ENCODE measurements at regions not wholly inside any gene's neighbourhood (a gene's known extent, or its start where the extent isn't known, plus 50 kb on each side); places are given as distances from the start of the nearest gene placed in this dataset.

DNA sequence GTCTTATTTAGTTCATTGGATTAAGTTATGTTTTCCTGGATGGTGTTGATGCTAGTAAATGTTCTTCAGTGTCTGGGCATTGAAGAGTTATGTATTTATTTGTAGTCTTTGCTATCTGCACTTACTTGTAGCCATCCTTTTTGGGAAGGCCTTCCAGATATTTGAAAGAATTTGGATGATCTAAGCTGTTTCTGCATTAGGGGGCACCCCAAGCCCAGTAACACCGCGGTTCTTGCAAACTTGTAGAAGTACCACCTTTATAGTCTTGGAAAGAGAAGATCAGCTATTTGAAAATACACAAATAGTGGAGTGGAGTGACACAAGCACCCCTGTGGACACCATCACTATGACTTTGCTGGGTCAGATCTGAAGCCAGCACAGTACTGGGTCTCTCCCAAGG lies 175.9 kb upstream of the KIF2B start:
- no peak overlapping the region for H3K9ac ChIP-seq
- TF ChIP-seq Cebpa-rat (IDR thresholded peaks at IDR 0.05), result no peak
- no peaks in the 10 kb centered on the region for H3K9me3 ChIP-seq
- H4K20me1 ChIP-seq, result no peaks in the 10 kb centered on the region
- H3K27me3 ChIP-seq, result no peaks in the 10 kb centered on the region
- no peaks in the 10 kb centered on the region for H3K4me1 ChIP-seq
- H3K27ac ChIP-seq, result no peak overlapping the region
- H3K4me3 ChIP-seq, result no peak overlapping the region
- no peaks in the 10 kb centered on the region for H3K36me3 ChIP-seq
- no peak overlapping the region for H3K4me2 ChIP-seq

- Histone ChIP-seq H3K27ac (no peak overlapping the region), H3K9me3 (no peaks in the 10 kb centered on the region), H4K20me1 (no peaks in the 10 kb centered on the region), H3K4me3 (no peak overlapping the region), H3K4me1 (no peaks in the 10 kb centered on the region), H3K9ac (no peak overlapping the region), H3K4me2 (no peak overlapping the region), H3K36me3 (no peaks in the 10 kb centered on the region), H3K27me3 (no peaks in the 10 kb centered on the region)
- no peak for TF ChIP-seq Cebpa-rat (IDR thresholded peaks at IDR 0.05)
Measured at GRCh38 chr17:53640808-53641207, 181.9 kb upstream of the KIF2B start.

DNA sequence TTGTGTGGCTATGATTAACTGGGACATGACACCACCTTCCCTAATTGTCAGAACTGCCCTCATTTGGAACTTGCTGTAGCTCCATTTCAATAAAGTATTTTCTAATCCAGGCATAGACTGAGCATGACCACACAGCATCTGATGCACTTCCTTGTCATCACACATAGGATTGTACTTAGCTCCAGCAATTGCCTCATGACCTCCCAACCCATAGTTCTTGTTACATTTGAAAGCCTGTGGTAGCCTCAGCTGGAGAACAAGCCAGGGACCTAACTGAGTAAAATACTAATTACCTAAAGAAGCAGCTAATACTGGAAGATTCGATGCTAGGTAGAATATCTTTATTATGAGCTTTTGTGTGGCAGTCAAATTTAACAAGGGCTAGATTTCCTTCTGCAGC lies 187.3 kb upstream of the KIF2B start:
- no peak for TF ChIP-seq Cebpa-rat (IDR thresholded peaks at IDR 0.05)

DNA sequence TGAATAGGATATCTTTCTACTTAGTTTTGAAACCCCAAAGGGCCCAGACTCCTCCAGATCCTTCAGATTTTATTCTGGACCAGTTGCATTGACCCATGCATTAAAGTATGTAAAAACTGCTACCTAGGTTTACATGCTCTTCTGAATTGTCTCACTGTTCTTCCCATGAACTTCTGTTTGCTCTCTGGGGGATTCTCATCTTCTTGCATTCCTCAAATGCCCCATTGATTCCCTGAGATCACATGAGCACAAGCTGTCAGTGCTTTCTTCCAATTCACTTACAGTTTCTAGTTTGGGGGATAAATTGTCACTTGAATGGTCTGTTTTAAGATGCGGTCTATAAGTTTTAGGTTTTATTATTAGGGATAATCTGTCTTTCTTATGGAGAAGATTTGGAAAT lies 188.9 kb upstream of the KIF2B start:
- Histone ChIP-seq H3K9ac (no peak overlapping the region), H3K4me2 (no peak overlapping the region), H3K9me3 (no peaks in the 10 kb centered on the region), H3K36me3 (no peaks in the 10 kb centered on the region), H3K27ac (no peak overlapping the region), H3K4me1 (no peaks in the 10 kb centered on the region), H3K27me3 (no peaks in the 10 kb centered on the region), H3K4me3 (no peak overlapping the region), H4K20me1 (no peaks in the 10 kb centered on the region)
- no peak for TF ChIP-seq Cebpa-rat (IDR thresholded peaks at IDR 0.05)

More for the DNA sequence above, 187.3 kb upstream of the KIF2B start:
- no peaks in the 10 kb centered on the region for H4K20me1 ChIP-seq
- no peak overlapping the region for H3K27ac ChIP-seq
- no peak overlapping the region for H3K4me2 ChIP-seq
- no peaks in the 10 kb centered on the region for H3K9me3 ChIP-seq
- no peaks in the 10 kb centered on the region for H3K4me1 ChIP-seq
- H3K36me3 ChIP-seq, result no peaks in the 10 kb centered on the region
- no peak overlapping the region for H3K9ac ChIP-seq
- no peaks in the 10 kb centered on the region for H3K27me3 ChIP-seq
- no peak overlapping the region for H3K4me3 ChIP-seq

GRCh38 chr17:53631486-53631885 lies 191.2 kb upstream of the KIF2B start:
- no peak overlapping the region for H3K27ac ChIP-seq
- no peaks in the 10 kb centered on the region for H3K27me3 ChIP-seq

GRCh38 chr17:53630638-53631037 lies 192.1 kb upstream of the KIF2B start:
- H3K4me3 ChIP-seq, result no peak overlapping the region
- no peaks in the 10 kb centered on the region for H4K20me1 ChIP-seq
- H3K27ac ChIP-seq, result no peak overlapping the region
- H3K4me1 ChIP-seq, result no peaks in the 10 kb centered on the region
- no peak overlapping the region for H3K4me2 ChIP-seq
- H3K27me3 ChIP-seq, result no peaks in the 10 kb centered on the region
- no peaks in the 10 kb centered on the region for H3K9me3 ChIP-seq
- TF ChIP-seq Cebpa-rat (IDR thresholded peaks at IDR 0.05), result no peak
- no peak overlapping the region for H3K9ac ChIP-seq
- H3K36me3 ChIP-seq, result no peaks in the 10 kb centered on the region

More at GRCh38 chr17:53631486-53631885, 191.2 kb upstream of the KIF2B start:
- Histone ChIP-seq H3K36me3 (no peaks in the 10 kb centered on the region), H3K4me1 (no peaks in the 10 kb centered on the region), H4K20me1 (no peaks in the 10 kb centered on the region), H3K4me3 (no peak overlapping the region), H3K4me2 (no peak overlapping the region), H3K9me3 (no peaks in the 10 kb centered on the region), H3K9ac (no peak overlapping the region)
- TF ChIP-seq Cebpa-rat (IDR thresholded peaks at IDR 0.05), result no peak

DNA sequence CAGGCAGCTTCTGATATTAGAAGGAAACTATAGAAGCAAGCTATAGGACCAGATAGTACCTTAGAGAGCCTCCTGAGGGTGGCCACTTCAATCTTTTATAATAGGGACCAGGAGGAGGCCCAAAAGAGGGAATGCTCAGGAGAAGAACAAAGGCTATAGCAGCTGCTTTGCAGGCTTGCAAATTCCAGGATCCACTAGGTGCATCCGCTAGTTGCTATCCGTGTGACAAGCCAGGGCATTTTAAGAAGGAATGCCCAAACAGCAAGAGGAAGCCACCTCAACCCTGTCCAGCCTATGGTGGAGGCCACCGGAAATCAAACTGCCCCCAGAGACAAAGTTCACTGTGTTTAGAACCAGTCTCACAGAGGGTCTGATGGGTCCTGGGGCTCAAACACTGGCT lies 192.6 kb upstream of the KIF2B start:
- H3K4me3 ChIP-seq, result no peak overlapping the region
- no peaks in the 10 kb centered on the region for H3K9me3 ChIP-seq
- no peak overlapping the region for H3K27ac ChIP-seq
- H4K20me1 ChIP-seq, result no peaks in the 10 kb centered on the region
- no peak for TF ChIP-seq Cebpa-rat (IDR thresholded peaks at IDR 0.05)
- H3K36me3 ChIP-seq, result no peaks in the 10 kb centered on the region
- no peak overlapping the region for H3K4me2 ChIP-seq
- H3K9ac ChIP-seq, result no peak overlapping the region
- H3K4me1 ChIP-seq, result no peaks in the 10 kb centered on the region
- H3K27me3 ChIP-seq, result no peaks in the 10 kb centered on the region

DNA sequence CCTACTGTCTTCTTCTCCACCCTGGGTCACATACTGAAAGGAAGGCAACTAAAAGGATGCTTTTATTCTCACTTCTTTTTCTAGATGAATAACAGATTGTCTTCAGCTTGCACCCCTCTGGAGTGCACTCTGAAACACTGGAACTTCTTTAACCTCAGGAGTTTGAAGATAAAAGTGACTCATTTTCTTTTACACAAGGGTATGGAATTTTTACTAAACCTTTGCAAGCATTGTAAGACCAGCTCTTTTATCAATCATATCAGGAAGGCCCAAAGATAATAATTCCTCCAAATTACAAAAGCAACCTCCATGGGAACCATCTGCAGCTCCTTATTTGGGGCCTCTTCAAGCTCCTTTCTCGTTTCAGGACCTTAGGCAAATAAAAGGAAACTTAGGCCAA lies 193.5 kb upstream of the KIF2B start:
- Histone ChIP-seq H3K27ac (no peak overlapping the region), H3K4me1 (no peaks in the 10 kb centered on the region), H3K36me3 (no peaks in the 10 kb centered on the region), H3K4me3 (no peak overlapping the region), H3K4me2 (no peak overlapping the region), H4K20me1 (no peaks in the 10 kb centered on the region), H3K9ac (no peak overlapping the region), H3K9me3 (no peaks in the 10 kb centered on the region), H3K27me3 (no peaks in the 10 kb centered on the region)
- no peak for TF ChIP-seq Cebpa-rat (IDR thresholded peaks at IDR 0.05)

DNA sequence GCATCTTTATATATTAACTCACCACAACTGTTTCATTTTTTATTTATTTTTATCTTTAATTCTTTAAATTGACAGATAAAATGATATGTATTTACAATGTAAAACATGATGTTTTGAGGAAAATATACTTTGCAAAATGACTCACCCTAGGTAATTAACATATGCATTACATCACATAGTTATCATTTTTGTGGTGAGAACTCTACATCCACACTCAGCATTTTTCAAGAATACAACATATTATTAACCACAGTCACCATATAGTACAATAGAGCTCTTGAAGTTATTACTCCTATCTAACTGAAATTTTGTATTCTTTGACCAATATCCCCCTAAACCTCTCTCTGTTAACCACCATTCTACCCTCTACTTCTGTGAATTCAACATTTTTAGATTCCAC lies 194.7 kb upstream of the KIF2B start:
- Histone ChIP-seq H3K27me3 (no peaks in the 10 kb centered on the region), H3K9me3 (no peaks in the 10 kb centered on the region), H3K4me1 (no peaks in the 10 kb centered on the region), H4K20me1 (no peaks in the 10 kb centered on the region), H3K27ac (no peak overlapping the region), H3K4me2 (no peak overlapping the region), H3K9ac (no peak overlapping the region), H3K36me3 (no peaks in the 10 kb centered on the region), H3K4me3 (no peak overlapping the region)
- no peak for TF ChIP-seq Cebpa-rat (IDR thresholded peaks at IDR 0.05)

DNA sequence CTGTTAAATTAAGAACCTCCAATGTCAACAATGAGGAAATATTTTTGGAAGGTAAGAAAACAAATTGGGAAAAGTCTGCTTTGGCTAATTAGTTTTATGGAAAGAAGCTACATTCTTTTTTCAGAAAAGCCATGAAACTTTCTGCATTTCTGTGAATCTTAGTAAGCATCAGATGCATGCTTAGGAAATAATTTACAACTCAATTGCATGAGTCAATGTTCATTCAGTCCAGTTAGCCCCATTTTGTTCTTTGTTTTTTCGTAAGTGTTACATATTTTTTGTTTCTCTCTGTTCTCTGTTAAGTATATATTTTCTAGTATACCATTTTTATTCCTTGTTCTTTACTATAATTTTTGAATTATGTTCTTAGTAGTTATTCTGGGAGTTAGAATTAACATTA lies 195.2 kb upstream of the KIF2B start:
- Histone ChIP-seq H3K4me3 (no peak overlapping the region), H3K4me1 (no peaks in the 10 kb centered on the region), H3K27ac (no peak overlapping the region), H3K4me2 (no peak overlapping the region), H3K9ac (no peak overlapping the region), H3K9me3 (no peaks in the 10 kb centered on the region), H4K20me1 (no peaks in the 10 kb centered on the region), H3K27me3 (no peaks in the 10 kb centered on the region), H3K36me3 (no peaks in the 10 kb centered on the region)
- no peak for TF ChIP-seq Cebpa-rat (IDR thresholded peaks at IDR 0.05)

DNA sequence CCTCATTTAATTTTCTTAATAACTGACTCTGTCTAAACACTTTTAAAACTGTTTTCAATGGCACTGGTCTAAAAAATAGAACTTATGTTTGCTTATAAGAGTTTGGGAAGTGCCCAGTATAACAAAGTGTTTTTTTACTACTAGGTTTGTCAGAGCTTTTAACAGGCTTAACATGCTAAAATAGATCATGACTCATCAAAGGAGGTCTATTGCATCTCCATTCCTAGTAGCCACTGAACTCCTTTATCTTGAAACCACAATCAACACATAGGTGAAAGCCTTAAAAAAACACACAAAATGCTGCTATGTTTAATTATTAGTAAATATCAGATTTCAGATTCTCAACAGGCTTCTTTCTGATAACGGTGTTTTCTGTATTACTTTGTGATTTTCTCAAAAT lies 196.4 kb upstream of the KIF2B start:
- H3K27me3 ChIP-seq, result no peaks in the 10 kb centered on the region
- no peak overlapping the region for H3K27ac ChIP-seq
- H3K4me3 ChIP-seq, result no peak overlapping the region
- no peaks in the 10 kb centered on the region for H3K9me3 ChIP-seq
- no peak for TF ChIP-seq Cebpa-rat (IDR thresholded peaks at IDR 0.05)
- no peaks in the 10 kb centered on the region for H3K36me3 ChIP-seq
- H3K9ac ChIP-seq, result no peak overlapping the region
- no peak overlapping the region for H3K4me2 ChIP-seq
- no peaks in the 10 kb centered on the region for H3K4me1 ChIP-seq
- no peaks in the 10 kb centered on the region for H4K20me1 ChIP-seq

Data from BLaER1 (cell line).